HG02642 (cell line): ENCODE measurements at regions not wholly inside any gene's neighbourhood (a gene's known extent, or its start where the extent isn't known, plus 50 kb on each side); places are given as distances from the start of the nearest gene placed in this dataset.
"Not testable (repeated sequence)": the region's sequence is repeated elsewhere in the genome, so short reads cannot be mapped to it uniquely, and the experiment has no call there.

Source experiments
- ATAC-seq: cut with Tn5 transposase; IDR thresholded peaks from one replicate; pipeline ENCODE4 v1.9.1; 2021; ENCODE audit warnings: mild to moderate bottlenecking; ENCODE audit not compliant: unreplicated experiment, poor library complexity

DNA sequence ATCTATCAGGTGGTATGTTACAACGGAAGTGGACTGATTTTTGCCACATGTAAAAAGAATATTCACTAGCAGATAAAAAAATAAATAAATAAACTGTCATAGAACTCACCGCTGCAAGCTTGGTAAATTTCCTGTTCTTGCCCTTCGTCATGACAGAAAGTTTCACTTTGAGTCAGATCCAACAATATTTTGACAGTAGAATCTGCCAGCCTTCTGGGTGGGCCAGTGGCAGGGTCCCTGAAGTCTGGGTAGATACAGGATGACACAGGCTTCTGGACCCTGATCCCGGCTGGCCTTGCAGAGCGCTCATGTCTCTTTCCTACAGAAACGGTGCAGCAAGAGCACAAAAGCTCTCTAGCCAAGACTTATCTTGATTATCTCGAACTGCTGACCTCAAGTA lies 97.8 kb upstream of the PMAIP1 start:
- peak; percentile 63 for ATAC-seq

DNA sequence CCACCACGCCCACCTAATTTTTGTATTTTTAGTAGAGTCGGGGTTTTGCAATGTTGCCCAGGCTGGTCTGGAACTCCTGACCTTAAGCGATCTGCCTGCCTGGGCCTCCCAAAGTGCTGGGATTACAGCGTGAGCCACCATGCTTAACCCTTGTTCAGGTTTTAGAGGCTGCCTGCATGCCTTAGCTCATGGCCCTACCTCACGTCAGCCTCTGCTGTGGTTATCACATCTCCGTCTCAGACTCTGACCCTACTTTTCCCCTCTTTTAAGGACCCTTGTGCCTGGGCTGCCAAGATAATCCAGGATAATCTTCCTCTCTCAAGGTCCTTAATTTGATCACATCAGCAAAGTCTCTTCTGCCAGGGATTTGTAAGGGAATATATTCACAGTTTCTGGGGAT lies 98.2 kb upstream of the PMAIP1 start:
- no peak for ATAC-seq

DNA sequence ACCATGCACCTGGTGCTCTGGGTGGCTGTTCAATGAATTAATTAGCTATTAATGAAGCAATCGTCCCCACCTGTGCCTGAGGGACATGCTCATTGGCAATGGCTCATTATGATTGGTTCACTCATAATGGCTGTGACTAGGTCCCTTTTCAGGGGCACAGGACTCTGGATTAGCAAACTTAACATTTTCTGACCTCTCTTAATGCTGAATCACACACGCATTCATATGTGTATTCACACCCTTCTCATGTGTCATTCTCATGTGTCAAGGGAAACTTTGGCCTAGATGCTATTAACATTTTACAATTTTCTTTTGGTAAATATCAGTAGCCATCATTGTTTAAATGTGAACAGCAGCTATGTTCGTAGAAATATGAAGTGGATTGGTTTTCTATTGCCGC lies 98.9 kb upstream of the PMAIP1 start:
- no peak for ATAC-seq

DNA sequence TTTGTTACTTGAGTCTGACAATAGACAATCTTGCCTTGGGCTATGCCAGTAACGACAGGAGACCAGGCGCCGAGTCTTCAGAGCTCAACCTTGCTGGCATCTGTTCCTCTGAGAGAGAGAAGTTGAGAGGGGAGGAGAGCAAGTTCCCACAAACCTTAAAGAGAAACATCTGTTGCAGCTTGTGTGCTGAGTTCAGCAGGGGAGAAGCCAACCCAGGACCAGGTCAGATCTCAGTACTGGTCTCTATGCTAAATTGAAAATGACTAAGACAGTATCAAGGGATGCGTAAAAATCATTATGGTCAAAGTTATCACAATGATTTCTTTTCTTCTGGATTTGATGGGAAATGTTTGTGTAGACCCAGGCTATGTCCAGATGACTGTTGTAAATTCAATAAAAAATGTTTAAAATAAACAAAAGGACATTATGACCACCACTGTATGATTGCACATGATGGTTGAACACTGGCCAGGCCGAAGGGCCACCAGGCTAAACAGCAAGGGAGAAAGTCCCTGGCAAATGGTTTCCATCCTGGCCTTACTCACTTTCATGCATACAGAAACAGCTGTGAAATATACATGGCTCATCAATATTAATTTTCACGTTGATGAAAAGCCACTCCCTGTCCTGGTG lies 100.3 kb upstream of the PMAIP1 start:
- ATAC-seq: no peak

GRCh38 chr18:59795882-59796281 lies 98.7 kb upstream of the CCBE1 start:
- ATAC-seq: no peak

DNA sequence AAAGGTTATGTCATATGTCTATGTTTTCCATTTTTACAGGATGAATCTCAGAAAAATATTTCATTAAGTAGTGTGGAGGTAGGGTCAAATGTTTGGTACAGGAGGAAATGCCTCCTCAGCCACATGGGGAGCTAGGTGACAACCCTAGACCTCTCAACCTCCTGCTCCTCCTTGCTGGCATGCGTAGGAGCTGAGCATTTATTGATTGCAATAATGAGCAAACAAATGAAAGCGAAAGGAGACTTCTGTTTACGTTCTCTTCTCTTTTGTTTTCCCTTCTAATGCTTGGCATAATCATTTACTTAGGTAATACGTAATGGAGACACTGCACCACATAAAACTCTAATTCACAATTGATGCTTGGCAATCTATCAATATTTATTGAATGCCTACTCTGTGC lies 95.1 kb upstream of the CCBE1 start:
- no peak for ATAC-seq

DNA sequence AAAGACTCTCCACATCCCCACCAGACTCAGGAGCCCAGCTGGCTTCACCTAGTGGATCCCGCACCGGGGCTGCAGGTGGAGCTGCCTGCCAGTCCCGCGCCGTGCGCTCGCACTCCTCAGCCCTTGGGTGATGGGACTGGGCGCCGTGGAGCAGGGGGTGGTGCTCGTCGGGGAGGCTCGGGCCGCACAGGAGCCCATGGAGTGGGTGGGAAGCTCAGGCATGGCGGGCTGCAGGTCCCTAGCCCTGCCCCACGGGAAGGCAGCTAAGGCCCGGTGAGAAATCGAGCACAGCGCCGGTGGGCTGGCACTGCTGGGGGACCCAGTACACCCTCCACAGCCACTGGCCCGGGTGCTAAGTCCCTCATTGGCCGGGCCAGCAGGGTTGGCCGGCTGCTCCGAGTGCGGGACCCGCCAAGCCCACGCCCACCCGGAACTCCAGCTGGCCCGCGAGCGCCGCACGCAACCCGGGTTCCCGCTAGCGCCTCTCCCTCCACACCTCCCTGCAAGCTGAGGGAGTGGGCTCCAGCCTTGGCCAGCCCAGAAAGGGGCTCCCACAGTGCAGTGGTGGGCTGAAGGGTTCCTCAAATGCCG lies 93.2 kb upstream of the CCBE1 start:
- ATAC-seq: not testable (repeated sequence)

GRCh38 chr18:59788791-59789106 lies 91.5 kb upstream of the CCBE1 start:
- ATAC-seq: no peak

DNA sequence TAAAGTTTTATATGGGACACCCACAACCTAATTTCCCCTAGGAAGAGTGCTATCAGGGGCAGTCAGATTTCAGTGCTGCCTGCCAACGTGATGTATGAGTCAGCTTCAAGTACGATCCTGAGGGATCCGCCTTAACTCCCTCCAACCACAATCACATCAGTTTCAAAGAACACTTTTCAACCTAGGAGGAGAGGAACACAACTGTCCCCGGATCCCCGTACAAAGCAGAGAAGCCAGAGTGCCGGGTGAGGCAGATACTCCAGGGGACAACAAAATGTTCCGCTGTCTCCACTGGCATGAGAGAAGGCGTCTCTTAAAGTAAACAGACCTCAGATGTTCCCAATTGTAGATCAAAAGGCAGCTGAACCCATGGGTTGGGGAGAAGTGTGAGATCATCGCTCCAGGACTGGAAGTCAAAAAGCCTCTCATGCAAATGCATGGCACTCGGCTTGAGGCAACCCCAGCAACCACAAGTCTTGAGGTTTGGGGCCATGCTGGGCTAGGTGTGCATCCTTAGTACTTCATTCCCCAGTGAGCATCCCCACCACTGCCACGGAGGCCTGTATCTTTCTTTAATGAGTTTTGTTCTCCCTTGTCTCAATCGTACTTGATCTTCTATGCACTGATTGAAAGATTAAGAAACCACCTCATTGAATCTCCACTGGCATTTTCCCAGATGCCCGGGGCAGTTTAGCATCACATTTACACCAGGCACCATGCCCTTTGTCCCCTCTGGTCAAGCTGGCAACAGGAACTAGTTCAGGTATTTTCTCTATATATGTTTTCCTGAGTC lies 91.0 kb upstream of the CCBE1 start:
- no peak for ATAC-seq

GRCh38 chr18:59784694-59785093 lies 87.5 kb upstream of the CCBE1 start:
- ATAC-seq: no peak

GRCh38 chr18:59783138-59783537 lies 85.9 kb upstream of the CCBE1 start:
- peak; percentile 85 for ATAC-seq

GRCh38 chr18:59779979-59780378 lies 82.8 kb upstream of the CCBE1 start:
- ATAC-seq: no peak

DNA sequence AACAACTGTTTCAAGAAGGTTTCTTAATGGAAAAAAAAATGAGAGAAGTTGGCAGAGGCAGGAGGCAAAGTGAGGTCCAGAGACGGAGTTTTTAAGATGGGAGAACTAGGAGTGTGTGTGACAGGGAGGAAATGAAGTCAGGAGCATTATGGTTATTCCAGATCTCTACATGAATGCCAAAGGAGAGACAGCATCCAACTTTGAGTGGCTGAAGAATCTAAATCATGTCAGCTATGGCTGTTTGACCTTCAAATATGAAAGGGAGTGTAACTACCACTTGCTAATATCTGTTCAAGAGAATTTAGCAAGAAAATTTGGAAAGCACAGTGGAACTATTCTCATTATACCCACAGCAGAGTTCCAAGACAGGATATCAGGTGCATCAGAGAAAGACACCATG lies 81.2 kb upstream of the CCBE1 start:
- no peak for ATAC-seq

- ATAC-seq: no peak
Measured at GRCh38 chr18:59777636-59778035, 80.4 kb upstream of the CCBE1 start.

DNA sequence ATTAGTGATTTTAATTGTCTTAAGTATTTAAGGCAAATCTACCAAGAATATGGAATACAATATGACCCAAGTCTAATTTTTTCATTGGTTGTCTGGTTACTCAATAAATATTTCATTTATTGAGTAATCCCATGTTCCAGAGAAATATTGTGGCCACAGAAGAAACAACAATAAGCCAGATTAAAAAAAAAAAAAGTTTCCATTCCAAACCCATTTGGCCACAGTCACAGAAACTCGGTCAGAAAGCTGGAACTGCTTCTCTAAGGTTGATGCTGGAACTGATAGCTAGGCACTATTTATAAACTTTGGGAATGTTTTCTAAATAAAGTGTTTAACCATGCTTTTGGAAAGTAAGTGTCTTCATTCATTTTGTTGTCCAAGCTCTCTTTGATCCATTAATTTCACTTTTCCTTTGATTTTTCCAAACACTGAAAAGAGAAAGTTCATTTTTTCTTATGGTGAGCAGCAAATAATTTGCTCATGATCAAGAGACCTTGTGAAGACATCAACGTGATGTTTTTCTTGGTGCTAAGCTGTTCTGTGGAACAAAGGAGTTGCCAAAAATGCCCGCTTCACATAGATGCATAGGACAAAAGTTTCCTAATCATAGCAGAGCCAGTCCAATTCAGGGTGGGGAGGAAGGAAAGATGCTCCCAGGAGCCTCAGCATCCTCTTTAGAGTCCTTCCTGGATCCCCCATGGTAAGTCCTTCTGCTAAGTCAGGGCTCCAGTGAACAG lies 72.1 kb upstream of the CCBE1 start:
- ATAC-seq: no peak

GRCh38 chr18:59768409-59768808 lies 71.2 kb upstream of the CCBE1 start:
- no peak for ATAC-seq

DNA sequence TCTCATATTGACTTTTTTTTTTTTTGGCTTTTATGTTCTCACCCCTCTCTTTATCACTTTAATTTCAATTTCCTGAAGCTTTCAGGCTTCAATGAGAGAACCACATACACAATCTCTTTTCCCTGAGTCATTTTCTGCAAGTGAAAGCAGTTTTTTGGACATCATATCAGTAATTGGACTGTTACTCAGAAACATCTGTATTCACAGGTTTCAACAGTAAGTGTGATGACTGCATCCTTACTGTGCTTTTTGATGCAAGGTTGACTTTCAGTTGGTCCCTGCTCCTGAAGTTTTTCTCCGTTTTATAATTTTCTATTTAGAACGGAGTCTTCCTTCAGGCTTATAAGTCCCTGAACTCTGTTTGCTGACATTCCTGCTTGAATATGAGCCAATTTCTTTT lies 70.5 kb upstream of the CCBE1 start:
- no peak for ATAC-seq

DNA sequence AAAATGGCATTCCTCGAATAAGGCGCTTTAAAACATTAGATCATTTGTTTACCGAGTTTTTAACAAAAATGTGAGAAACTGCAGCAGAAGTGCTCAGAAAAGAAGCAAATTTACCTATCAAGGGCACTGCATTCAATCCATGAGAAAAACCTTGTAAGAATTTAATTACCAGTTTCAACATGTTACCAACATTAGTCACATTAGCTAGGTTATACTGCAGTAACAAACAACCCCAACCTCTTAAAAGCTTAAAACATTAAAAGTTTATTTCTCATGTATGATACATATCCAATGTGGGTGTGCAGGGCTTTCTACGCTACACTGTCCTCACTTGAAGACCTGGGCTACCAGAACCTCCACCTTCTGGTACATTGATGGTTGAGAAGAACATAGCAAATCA lies 68.1 kb upstream of the CCBE1 start:
- ATAC-seq: no peak

DNA sequence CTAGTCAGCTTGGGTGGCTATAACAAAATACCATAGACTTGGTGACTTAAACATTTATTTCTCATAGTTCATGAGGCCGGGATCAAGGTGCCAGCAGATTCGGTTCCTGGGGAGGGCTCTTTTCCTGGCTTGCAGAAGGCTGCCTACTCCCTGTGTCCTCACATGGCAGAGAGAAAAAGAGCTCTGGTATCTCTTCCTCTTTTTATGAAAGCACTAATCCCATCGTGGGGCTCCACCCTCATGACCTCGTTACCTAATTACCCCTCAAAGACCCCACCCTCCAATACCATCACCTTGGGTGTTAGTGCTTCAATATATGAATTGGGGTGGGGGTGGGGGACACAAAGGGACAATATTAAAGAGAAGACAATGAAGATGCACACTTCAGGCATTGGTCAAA lies 67.1 kb upstream of the CCBE1 start:
- ATAC-seq: no peak

GRCh38 chr18:59763541-59764136 lies 66.4 kb upstream of the CCBE1 start:
- no peak for ATAC-seq
